ENCODE measurements at regions not wholly inside any gene's neighbourhood (a gene's known extent, or its start where the extent isn't known, plus 50 kb on each side); places are given as distances from the start of the nearest gene placed in this dataset.

GRCh38 chr2:56656826-56657225 is 473.0 kb downstream of the CCDC85A start:
- TF ChIP-seq EZH2phosphoT487 (conservative IDR thresholded peaks at IDR 0.05; ENCODE audit: low read length) (no peak), CTCF (IDR thresholded peaks at IDR 0.05; ENCODE audit: insufficient read depth, low read length, poor library complexity, severe bottlenecking) (no peak)

Measured in SU-DHL-6 (cell line).